KBM-7 (cell line): ENCODE measurements at regions not wholly inside any gene's neighbourhood (a gene's known extent, or its start where the extent isn't known, plus 50 kb on each side); places are given as distances from the start of the nearest gene placed in this dataset.
"Not testable (repeated sequence)": the region's sequence is repeated elsewhere in the genome, so short reads cannot be mapped to it uniquely, and the experiment has no call there.

ENCODE experiments used
- DNase-seq: peaks from one replicate; pipeline ENCODE4 v3.0.0-alpha.2; 2015
- in situ Hi-C: fragments of 300-500 bp; cut with MboI; formaldehyde crosslinking; loops from 2 replicates; pipeline ENCODE4 v1.14.3; 2020; ENCODE audit warnings: low sequenced_read_pairs, low pct_unique_long_range_greater_than_20kb, mixed read lengths

DNA sequence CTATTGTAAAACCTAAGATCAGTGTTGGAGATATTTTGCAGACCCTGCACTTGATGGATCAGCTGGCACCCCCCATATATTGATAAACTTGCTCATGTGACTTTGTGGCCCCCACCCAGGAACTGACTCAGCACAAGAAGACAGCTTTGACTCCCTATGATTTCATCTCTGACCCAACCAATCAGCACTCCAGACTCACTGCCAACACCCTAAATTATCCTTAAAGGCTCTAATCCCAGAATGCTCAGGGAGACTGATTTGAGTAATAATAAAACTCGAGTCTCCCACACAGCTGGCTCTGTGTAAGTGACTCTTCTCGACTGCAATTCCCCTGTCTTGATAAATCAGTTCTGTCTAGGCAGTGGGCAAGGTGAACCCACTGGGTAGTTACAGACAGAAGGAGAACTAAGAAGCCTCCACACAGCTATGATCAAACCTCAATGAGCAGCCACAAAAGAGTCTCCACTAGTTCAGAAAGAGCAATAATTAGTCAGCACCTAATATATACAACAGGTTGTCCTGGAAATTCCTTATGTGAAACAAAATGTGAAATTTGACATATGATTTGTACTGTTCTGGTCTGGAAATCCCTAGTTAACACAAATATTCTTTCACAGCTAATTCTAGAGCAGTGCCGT, 52.2 kb downstream of the ACTL7B start:
- in situ Hi-C loops: no loop called here
- no peak for DNase-seq

GRCh38 chr9:108802967-108803366, 52.8 kb downstream of the ACTL7B start:
- DNase-seq: no peak
- in situ Hi-C loops: no loop called here

GRCh38 chr9:108801949-108802348, 53.8 kb downstream of the ACTL7B start:
- DNase-seq: no peak
- in situ Hi-C loops: no loop called here

DNA sequence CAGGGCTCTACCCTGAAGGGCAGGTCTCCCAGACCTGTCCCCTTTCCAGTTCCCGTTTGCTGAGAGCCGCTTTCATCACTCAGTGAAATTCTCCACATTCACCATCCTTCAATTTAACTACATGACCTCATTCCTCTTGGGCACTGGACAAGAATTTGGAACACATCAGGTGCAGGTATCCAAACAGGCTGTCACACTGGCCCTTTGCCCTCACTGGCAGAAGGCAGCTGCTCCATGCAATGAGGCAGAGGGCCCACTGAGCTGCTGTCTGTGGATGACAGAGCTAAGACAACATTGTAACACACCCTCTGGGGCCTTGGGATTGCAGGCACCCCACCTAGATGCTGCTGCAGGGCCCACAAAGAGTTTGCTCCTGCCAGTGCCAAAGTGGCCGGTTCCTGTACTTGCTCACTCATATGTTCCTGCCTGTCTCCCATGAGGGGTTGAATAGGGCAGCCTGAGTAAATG, 55.1 kb downstream of the ACTL7B start:
- DNase-seq: no peak
- in situ Hi-C loops: no loop called here

GRCh38 chr9:108793573-108793972, 62.2 kb downstream of the ACTL7B start:
- in situ Hi-C loops: no loop called here
- DNase-seq: no peak

DNA sequence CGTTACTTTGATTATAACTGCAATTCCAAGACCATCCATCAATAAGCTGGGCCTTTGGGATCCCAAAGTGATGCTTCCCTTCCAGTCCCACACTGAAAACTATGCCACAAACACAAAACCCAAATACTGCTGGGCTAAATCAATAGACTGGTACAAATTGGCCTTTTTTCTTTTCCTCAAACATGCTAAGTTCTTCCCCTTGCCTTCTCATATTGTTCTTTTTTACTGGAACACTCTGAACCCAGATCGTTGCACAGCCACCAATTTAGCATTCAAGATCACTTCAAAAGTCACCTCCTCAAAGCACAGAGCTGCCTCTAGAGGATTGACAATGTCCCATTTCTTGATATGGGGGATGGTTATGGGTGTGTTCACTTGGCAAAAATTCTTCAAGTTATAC, 66.0 kb downstream of the ACTL7B start:
- in situ Hi-C loops: no loop called here
- DNase-seq: no peak

DNA sequence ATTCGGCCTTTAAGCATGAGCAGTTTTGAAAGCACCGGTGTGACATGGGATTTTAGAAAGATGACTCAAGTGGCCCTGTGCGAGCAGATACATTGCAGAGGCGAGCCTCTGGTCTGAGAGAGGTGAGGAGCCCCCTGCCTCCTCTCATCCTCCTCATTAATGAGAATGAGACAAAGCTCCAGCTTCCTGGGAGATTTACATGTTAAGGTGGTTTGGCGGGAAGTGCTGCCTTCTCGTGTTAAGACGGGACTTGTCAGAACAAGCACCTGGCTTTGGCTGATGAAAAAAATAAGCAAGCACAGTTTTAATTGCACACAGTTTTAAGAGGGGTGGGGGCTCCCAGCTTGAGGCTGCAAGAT, 68.1 kb downstream of the ACTL7B start:
- in situ Hi-C loops: no loop called here
- DNase-seq: no peak

DNA sequence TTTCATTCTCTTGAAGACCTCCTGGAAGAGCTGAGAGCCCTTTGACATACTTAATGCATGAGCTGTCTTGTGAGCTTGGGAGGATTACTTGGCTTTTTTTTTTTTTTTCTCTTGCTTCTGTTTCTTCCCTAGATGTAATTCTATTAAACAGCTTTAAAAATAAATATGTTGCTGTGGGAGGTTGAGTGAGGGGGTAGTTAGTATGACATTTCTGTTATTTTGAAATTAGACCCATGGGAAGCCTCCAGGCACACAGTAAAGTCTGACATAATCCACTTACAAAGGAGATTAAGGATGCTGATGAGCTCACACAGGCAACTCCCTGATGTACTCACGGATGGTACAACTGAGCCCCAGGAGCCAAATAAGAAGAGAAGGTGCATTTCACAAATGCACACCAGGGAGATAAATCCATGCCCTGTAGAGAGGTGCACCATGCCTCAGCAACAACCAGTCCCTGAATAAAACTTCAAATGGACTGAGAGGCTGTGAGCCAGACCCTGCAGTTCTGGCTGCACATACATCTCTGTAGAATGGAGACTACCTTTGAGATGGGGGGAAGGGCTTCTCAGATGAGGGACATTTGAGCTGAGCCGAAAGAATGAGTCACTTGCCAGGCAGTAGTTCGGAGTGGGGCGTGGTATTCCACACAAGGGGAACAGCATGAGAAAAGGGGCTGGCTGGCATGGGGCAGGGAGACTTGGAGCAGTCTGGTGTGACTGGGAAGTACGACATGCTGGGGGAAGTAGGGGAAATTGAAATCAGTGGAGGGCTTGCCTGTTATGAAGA, 68.7 kb downstream of the ACTL7B start:
- no peak for DNase-seq
- in situ Hi-C loops: no loop called here

- DNase-seq: no peak
- in situ Hi-C loops: no loop called here
Observed at GRCh38 chr9:108786322-108786721, 69.5 kb downstream of the ACTL7B start.

GRCh38 chr9:108784998-108785397, 70.8 kb downstream of the ACTL7B start:
- in situ Hi-C loops: no loop called here
- peak; percentile 77 for DNase-seq

GRCh38 chr9:108783731-108784495, 71.9 kb downstream of the ACTL7B start:
- in situ Hi-C loops: no loop called here
- DNase-seq: peak; percentile 57

DNA sequence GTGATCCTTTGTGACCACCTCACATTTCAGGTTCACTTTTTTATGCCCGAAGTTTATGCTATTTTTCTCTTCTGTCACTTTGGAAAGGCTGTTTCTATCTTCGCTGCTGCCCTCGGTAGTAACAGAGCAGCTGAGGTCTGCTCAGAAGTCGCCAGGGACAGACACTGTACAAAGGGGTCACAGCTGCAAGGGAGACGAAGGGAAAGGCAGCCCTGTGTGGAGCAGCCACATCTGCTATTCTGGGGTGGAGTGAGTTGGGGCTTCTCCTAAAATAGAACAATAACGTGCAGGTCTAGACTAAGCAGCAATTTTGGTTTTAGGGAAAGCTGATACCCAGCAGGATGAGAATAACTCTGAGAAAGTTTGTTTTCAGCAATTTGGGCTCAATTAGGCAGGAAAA, 72.5 kb downstream of the ACTL7B start:
- no peak for DNase-seq
- in situ Hi-C loops: no loop called here

DNA sequence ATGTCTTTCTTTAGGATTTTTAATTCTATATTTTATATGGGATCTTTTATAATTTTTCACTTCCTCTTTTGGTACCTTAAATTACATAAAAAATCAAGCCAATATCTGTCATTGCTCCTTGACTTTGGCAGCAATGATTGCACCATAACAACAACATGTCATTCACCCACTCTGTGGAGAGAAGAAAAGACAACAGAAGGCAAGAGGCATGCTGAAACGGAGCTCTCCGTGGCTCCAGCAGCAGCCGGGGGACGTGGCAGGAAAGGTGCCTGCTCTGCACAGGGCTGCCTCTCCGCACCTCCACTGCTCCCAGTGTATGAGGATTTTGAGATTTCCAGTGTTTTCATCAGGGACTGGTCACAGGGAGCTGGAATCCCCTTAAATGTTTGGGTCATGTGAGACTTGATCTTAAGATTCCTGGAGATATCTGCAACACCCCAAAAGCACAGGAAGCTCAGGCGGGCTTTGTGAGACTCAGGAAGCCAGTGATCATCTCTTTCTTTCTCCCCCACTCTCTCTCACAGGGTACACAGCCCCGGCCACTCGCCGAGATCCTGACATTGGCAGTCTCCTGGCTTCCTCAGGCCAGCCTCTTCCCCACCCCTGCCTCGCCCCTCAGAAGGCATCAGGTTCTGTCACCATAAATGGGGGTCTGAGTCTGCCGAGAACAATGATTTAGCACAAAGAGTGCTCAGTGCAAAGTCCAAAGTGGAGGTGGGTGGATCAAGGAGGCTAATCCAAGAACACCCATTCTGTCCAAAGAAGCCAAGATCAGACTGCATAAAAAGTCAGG, 74.6 kb downstream of the ACTL7B start:
- in situ Hi-C loops: no loop called here

DNA sequence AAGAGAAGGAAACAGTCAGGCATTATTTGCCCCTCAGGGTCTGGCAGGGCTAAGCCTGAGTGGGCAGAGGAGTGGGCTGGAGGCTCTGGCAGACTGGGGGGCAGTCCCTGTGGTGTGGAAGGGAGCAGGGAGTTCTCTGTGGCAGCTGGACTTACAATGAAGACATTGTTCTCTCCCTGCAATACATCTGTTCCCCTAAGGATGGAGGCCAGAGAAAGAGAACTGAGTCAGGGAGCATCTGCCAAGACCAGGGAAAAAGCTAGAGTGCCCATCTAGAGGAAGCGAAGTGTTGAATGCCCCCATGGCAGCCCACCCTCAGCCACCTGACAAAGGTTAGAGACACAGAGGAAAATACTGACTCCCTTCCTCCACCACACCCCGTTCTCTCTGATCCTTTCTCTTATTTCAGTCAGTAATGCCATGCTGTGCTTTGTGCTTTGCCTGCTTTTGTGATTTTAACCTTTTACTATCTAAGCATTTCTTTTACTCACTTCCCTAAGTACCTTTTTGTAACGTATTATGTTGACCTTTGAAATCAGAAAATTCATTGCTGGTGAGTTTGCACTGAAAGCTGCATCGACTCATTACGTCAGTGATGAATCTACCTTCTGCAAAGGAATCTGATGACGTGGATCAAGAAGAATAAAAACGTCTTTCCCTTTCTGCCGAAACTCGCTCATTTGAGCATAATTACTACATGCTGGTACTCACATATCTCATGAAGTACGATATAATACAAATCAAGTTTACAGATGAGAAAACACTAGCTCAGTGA, 76.0 kb downstream of the ACTL7B start:
- in situ Hi-C loops: no loop called here
- DNase-seq: no peak

More for the DNA sequence above, 74.6 kb downstream of the ACTL7B start:
- DNase-seq: no peak

DNA sequence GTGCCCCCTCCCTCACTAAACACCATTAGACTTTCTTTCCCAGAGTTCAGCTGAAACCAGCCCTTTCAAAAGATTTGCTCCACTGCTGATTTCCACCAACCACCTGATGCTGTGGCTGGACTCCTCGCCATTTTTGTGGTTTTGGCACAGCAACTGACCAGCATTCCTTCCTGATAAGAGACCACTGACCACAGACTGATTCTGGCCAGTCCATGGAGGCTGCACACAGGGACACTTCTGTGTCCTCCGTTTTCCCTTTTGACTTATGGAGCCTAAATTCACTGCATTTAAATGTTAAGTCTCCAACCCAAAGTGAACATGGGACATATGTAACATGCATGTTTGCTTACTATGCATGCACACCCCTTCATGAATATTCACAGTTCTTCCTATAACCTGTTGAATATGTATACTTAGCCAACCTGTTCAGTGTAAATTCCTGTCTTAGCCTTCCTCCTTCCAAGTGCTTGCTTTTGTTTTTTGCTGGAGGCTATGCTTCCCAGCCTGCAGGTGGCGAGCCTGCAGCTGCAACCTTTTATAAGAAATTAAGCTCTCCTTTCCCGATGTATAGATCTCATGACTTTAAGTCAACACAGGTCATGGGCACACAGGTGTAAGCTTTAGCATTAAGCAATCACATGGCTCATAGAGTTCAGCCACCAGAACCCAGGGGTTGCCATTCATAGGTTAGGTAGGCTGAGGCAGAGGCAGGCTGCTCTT, 78.7 kb downstream of the ACTL7B start:
- DNase-seq: no peak
- in situ Hi-C loops: no loop called here

- in situ Hi-C loops: no loop called here
- no peak for DNase-seq
Observed at GRCh38 chr9:108775901-108776306, 79.9 kb downstream of the ACTL7B start.

DNA sequence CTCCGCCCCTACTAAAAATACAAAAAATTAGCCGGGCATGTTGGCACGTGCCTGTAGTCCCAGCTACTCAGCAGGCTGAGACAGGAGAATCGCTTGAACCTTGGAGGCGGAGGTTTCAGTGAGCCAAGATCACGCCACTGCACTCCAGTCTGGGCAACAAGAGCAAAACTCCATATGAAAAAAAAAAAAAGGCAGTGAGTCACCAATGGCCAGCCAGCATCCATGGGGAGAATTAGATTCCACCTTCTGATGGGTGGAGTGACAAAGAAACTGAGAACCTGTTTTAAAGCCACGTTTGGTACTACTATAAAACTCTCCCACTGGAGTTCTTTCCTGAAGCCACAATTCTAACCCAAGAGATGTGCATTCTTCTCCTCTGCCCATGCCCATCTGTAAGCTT, 81.7 kb downstream of the ACTL7B start:
- DNase-seq, in situ Hi-C loops: not testable (repeated sequence)

DNA sequence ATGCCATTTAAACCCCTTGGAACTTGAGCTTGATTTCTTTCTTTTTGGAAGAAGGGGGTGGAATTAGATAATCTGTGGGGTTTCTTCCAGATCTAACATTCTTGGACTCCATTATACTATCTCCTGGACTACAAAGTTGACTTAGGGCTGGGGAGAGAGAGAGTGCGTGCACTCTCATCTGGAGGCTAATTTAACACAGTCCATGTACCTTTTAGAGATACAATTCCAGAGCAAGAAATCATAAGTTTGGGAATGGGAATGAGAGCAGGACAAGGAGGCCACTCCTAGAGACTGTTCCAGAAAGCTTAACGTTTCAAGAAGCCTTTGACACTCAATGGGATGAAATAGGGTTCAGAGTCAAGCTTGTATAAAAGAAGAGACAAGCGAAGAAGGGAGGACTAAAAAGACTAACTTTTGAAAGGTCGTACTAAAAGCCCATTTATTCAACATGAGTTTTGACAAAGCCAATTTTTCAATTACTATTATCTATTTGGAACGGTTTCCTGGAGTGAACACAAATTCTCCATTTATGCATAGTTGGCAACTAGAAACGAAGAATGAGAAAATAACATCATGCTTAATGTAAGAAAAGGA, 83.4 kb downstream of the ACTL7B start:
- no peak for DNase-seq
- in situ Hi-C loops: no loop called here
